Fibroblast of skin of back (primary cell): ENCODE measurements at regions not wholly inside any gene's neighbourhood (a gene's known extent, or its start where the extent isn't known, plus 50 kb on each side); places are given as distances from the start of the nearest gene placed in this dataset.

ENCODE experiments used
- DNase-seq: peaks from one replicate; pipeline ENCODE4 v3.0.0-alpha.2; 2013

DNA sequence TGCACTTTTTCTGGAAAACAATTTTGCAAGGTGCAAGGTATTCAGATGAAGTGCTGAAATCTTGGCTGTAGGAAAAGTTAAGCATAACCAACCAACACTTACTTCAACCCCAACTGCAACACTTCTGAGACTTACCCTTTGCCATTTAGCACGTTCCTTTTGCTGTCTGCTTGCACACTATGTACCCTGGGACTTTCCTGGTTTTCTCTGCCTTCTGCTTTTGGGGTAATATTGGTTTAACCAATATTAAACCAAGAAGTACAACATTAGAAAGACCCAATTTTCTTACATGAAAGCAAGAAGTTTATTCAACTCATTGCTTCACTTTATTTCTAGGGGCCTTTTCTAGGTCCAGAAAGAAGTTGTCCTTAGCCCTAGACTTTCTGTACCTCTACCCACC lies 193.0 kb downstream of the HLX start:
- no peak for DNase-seq

DNA sequence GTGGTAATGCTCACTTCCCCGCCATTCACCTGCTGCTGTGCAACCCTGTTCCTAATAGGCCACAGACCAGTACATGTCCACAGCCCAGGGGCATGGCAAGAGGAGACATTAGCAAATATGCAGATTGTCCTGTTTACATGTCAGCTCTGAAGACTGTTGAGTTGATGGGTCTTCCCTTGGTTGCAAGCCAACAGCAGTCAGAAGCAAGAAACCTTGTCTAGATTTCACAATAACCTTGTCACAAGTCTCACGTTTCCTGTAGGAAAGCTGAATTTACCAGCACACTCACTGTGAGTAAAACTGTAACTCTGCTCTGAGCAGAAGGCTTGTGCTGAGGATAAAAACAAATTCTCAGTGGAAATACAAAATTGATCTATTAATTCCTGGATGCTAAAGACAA lies 195.1 kb downstream of the HLX start:
- DNase-seq: no peak

GRCh38 chr1:221075911-221076310 lies 196.7 kb downstream of the HLX start:
- DNase-seq: no peak

DNA sequence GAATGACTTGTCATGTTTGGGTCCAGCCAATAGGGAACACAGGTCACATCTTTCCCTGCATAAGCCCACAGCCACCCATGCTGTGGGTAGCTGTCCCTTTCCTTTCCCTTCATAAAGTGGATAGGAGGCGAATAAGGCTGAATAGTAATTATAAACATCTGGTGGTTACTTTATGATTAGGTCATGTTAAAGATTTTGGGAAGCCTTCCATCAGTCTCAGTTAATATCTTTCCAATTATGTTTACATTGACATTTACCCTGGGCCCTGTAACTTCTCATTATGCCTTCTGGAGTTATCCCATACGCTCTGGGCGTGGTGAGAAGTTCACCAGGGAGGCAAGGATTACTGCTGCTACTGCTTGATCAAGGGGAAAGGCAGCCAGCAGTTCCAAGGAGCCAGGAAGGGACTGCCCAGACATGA lies 197.2 kb downstream of the HLX start:
- DNase-seq: no peak

DNA sequence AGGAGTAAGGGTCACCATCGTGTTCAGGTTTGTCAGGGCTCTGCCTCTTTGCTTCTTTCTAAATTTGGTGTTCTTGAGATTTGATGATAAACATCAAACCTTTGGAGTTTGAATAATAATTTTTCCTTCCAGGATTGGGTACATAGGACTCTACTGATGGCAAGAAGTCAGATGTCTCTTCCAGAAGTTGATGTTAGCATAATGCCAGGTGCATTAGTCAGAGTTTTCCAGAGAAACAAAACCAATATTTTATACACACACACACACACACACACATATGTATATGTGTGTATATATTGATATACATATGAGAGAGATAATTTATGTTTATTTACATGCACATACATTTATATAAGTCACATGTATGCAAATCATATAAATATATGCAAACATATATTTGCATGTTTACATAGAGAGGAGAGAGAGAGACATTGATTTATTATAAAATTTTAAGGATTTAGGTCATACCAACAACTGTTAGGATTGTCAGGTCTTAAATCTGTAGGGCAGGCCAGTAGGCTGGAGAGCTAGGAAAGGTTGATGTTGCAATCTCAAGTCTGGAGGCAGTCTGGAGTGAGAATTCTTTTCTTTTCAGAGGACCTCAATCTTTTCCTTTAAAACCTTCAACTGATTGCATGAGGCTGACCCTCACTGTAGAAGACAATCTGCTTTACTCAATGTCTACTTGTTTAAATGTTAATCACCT lies 199.2 kb downstream of the HLX start:
- DNase-seq: no peak

DNA sequence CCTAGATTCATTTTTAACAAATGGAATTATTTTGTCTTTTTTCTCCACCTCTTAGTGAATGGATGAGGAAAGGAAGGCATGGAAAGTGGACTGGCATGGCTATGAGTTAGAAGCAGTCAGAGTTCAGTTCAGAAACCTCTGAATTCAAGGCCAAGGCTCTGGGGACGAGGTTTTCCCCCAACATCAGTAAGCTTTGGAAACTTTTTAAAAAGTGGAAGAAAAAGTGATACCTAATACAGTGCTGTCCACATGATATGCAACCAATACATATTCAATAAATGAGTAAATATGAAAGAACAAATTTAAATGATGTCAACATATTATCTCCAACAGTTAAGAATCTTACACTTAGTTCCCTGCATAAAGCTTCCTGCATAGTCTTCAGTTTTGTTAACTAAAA lies 204.7 kb downstream of the HLX start:
- no peak for DNase-seq

DNA sequence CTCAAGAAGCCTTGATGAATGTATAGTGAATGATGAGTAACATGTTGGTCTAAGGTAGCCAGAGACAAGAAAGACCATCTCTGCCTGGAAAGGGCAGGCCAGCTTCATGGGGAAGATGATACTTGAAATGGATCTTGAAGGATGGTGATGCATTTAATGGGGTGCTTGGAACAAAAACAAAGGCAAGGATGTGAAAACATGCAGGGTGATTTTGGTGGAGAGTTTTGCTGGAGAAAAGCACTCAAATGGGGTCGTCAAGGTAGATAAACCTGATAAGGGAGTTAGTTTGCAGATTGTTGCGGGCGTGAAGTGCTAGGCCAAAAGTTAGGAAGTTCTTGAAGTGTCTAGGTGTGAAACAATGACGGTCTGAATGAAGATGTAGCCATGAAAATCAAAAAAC lies 205.4 kb downstream of the HLX start:
- no peak for DNase-seq

- no peak for DNase-seq
Observed at GRCh38 chr1:221085701-221086375, 206.6 kb downstream of the HLX start.

GRCh38 chr1:221087919-221088318 lies 208.7 kb downstream of the HLX start:
- DNase-seq: no peak

DNA sequence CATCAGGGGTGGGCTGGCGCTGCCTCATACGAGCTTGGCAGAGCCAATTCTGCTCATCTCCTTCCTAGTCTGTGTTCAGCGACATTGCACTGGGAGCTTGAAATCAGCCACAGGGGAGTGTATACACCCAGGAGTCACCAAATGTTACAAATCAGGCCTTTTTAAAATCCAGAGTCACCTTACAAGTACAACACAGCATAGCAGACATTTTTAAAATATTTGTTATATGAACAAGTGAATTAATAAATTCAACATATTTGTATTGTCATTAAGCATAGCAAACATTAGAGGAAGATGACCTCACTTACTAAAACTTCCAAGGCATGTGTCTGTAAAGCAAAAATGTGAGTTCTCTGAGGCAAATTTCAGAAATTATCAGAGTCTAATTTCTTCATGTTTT lies 210.0 kb downstream of the HLX start:
- peak; percentile 80 for DNase-seq

- no peak for DNase-seq
Observed at GRCh38 chr1:221089803-221090202, 210.6 kb downstream of the HLX start.

DNA sequence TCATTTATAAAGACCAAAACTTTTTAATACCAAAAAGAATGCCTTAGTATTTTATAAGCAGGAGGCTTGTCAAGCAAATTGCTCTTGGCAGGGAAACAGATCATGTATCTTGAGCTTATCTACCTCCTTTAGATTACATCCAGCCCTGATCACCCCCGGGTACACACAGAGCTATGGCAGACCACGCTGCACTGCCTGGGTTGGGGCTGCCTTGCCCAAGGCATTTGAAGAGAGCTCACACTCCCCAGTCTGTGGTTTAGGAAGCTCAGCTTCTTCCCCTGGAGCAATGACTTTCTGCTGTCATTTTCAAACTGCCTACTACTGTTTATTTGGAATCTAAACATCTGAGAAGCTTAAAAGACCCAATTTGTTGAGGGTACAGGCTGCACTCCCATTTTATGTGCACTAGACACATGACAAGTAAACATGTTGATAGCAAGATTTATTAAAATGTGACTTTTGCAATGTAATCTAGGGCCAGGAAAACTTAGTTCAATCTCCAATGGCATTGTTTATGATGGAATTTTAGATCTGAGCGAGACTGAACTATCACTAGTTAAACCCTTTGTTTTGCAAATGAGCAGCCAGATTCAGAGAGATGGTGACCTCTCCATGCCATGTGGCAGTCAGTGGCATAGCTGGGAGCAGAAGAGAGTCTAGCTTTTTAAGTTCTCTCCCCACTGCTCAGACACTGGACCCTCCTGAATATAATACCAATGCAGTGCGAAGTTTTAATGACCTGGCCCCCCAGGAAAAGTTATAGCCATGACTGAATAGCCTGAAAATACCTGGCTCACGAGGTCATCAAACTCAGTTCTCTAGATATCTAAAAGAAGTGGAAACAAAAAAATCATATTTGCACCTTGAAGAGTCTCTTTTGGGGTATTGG lies 214.9 kb downstream of the HLX start:
- no peak for DNase-seq

- peak; percentile 94 for DNase-seq
Observed at GRCh38 chr1:221097479-221098281, 218.4 kb downstream of the HLX start.

DNA sequence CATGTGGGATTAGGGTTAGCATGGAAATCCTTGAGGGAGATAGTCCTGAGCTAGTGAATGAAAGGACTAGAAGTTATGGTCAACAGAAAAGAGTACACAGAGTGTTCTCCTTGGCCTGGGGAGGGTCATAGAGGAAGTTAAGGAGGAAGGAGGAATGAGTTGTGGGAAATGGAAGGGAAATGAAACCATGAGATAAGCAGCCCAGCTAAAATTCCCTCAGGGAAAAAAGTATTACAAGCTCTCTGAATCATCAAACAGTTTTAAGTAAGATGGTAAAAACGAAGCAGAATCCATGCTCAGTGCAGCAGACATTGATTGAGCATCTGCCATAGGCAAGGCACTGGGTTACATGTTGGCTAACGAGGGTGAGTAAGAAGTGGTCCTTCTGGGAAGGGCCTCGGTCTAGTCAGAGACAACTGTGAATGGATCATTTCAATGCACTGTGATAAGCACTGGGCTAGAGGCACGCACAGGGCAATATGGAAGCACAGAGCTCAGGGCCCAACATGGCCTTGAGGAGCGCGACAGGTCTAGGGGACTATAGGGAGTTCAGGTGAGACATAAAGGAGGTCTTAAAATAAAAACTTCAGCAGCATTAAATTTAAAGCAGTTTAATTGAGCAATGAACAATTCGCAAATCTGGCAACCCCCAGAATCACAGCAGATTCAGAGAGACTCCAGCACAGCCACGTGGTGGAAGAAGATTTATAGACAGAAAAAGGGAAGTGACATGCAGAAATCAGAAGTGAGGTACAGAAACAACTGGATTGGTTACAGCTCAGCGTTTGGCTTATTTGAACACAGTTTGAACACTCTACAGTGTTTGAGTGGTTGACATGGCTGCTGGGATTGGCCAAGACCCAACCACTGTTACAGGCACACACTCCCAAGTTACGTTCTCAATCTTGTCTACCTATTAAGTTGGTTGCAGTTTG lies 219.5 kb downstream of the HLX start:
- peak; percentile 38 for DNase-seq

DNA sequence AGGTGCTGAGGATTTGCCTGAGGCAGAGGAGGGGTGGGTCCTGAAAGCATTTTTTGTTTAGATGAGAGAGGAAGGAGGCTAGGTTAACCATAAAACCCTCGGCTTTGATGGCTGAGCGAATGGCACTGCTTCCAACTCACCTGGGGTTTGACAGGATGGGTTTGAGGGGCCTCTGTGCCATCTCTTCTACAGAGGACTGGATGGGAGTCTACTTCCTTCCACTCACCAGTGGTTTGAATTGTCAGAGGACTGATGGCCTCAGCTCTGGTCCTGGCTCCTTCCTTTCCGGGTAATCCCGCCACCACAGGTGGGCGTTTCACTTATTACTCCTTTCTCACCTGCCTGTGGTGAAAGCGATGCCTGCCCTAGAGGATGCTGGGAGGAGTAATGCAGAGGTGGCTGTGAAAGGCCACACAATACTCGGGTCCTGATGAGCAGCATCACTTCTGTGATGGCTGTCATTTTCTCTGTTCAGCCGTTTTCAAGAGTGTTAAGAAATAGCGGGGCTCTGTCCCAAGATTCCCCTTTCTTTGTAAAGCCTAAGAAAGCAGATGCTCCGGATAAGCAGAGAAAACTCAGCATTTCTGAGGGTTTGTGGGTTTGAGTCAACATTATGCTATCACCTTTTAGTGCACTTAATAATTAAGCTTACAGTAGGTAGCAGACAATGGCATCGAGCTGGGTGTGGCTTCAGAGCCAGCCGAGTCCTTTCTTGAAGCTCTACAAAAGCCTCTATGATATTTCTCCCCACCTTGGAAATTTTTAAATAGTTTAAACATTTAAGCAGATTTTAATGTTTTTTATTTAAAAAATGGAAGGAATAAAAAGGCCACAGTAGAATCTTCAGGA lies 220.7 kb downstream of the HLX start:
- no peak for DNase-seq

GRCh38 chr1:221100611-221101010 lies 221.4 kb downstream of the HLX start:
- DNase-seq: peak; percentile 84

DNA sequence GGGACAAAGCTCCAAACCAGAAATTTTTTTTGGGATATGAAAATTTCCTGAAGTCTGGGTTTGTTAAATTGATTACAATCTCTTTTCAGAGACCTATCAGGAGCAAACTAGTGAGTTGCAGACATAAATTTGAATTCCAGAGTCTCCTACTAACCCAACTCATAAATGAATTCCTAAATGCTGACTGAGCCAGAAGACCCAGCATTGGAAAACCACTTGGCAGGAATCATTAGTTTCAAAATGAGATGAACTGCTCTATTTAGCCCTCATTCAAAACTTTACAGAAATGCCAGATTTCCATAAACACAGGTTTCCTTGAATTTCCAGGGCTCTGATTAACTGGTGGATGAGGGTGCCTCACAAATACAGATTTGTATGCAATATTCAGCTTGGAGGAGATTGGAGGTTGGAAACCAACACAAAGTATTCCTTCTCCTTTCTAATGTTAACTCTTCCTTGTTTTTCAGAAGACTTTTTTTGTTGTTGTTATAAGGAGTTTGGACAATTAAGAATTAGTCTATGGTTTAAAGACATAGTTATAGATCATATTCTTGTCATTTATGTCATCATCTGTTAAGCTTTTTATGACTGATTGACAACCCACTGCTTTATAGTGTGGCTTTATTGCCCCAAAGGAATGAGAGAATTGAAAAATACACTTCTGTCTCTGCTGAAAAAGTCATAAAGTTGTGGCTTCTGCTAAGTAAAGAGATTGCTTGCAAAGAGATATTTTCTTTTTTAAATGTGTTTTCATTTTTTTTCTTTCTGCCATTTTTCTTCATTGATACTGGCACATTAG lies 222.8 kb downstream of the HLX start:
- DNase-seq: peak; percentile 71

DNA sequence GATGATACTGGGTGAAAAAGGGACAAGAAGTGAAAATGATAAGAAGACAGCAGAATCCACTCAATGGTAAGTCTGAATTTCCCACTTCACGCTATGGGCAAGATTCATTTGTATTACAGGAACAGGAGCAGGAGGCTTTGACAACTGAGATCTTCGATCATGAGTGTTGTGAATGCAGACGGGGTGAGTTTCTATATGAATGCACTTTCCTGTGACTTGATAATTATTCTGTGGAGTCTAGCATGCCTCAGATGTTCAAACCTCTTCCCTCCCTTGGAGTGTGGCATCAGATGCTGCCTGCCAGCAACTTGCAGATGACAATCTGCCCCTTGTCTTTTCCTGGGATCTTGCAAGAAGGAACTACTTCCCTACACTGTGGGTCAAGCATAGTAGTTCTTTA lies 225.4 kb downstream of the HLX start:
- DNase-seq: no peak

- no peak for DNase-seq
Observed at GRCh38 chr1:221105578-221105977, 226.3 kb downstream of the HLX start.

DNA sequence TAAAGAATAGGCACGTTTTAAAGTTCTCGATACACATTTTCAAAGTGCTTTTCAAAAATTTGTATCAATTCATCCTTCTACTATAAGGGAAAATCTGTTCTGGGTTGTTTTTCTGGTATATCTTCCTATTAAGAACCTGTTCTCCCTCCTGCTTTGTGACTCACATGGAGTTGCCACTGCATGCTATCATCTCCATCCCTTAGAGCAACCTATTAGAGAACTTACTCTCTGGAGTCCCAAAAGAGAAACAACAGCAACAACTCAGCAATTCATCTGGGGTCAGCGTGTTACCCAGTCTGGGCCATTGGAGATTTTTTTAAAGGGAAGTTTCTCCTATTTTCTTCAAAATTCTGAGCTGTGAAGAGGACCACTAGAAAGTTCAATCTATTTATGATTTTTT lies 227.4 kb downstream of the HLX start:
- DNase-seq: no peak
